Sigmoid colon (tissue), 4 donors: ENCODE measurements at regions not wholly inside any gene's neighbourhood (a gene's known extent, or its start where the extent isn't known, plus 50 kb on each side); places are given as distances from the start of the nearest gene placed in this dataset.

ENCODE experiments used
- CTCF ChIP-seq, 4 experiments: fragments of 450-650 bp in 3 of 4; fragments of 200-600 bp in 1 of 4; IDR thresholded peaks; one replicate each; pipeline ENCODE4 v1.5.1; 2016 to 2019; ENCODE audit warnings: antibody characterized with exemption in 4 of 4, mild to moderate bottlenecking in 3 of 4, moderate library complexity in 2 of 4
- EP300 ChIP-seq, 4 donors: sonication (generic); formaldehyde crosslinking; IDR thresholded peaks; one replicate each; pipeline ENCODE4 v1.6.1; 2017; ENCODE audit warnings: antibody characterized with exemption in 4 of 4
- POLR2A ChIP-seq, 2 donors: fragments of 450-650 bp; IDR thresholded peaks; one replicate each; pipeline ENCODE4 v1.6.1; 2016; ENCODE audit warnings: antibody characterized with exemption in 2 of 2, mild to moderate bottlenecking in 2 of 2, moderate library complexity in 2 of 2
- POLR2AphosphoS5 ChIP-seq, 4 donors: sonication (generic); formaldehyde crosslinking; IDR thresholded peaks; one replicate each; pipeline ENCODE4 v1.6.1; 2017; ENCODE audit warnings: antibody characterized with exemption in 4 of 4

DNA sequence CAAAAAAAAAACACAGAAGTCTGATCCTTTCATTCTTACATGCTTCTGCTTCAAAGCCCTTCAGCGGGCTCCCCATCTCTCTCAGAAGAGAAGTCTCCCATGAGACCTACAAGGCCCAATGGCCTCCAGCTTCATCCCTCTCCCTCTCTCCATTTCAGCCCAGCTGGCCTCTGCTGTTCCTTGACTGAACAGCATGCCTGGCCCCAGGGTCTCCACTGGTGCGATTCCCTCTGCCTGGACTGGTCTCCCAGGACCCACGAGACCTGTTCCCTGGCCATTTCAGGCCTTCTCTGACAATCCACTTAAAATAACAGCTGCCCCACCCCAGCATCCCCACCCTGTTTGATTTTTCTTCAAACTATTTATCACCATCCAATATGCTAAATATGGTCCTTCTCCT, 91.2 kb downstream of the AIPL1 start:
- no peak for TF ChIP-seq EP300 (IDR thresholded peaks at IDR 0.05)
- TF ChIP-seq POLR2A (IDR thresholded peaks at IDR 0.05), result no peak
- no peak for TF ChIP-seq CTCF (IDR thresholded peaks at IDR 0.05)
- no peak for TF ChIP-seq POLR2AphosphoS5 (IDR thresholded peaks at IDR 0.05)
